Liver (tissue), 3 donors: ENCODE measurements at regions not wholly inside any gene's neighbourhood (a gene's known extent, or its start where the extent isn't known, plus 50 kb on each side); places are given as distances from the start of the nearest gene placed in this dataset.

Experiments used
- EGR1 ChIP-seq, 2 donors: IDR thresholded peaks; 2 replicates each; pipeline ENCODE4 v1.6.1; 2016 to 2018; ENCODE audit warnings: antibody characterized with exemption in 2 of 2, low read depth in 2 of 2
- RAD21 ChIP-seq, 2 donors: IDR thresholded peaks; 2 replicates each; pipeline ENCODE4 v1.6.1; 2016; ENCODE audit warnings: antibody characterized with exemption in 2 of 2, mild to moderate bottlenecking in 2 of 2
- SP1 ChIP-seq: IDR thresholded peaks from 2 replicates; pipeline ENCODE4 v1.6.1; 2018; ENCODE audit warnings: antibody characterized with exemption, mild to moderate bottlenecking
- TF ChIP-seq, protein P1 (sequence below): fragments of 150-350 bp; IDR thresholded peaks from 2 replicates; pipeline ENCODE4 v1.5.1; 2017; ENCODE audit warnings: improper control_type of control experiment, low read depth, low read length; ENCODE audit not compliant: missing input control
- donor health status: healthy.
- donor health status: healthy.

DNA sequence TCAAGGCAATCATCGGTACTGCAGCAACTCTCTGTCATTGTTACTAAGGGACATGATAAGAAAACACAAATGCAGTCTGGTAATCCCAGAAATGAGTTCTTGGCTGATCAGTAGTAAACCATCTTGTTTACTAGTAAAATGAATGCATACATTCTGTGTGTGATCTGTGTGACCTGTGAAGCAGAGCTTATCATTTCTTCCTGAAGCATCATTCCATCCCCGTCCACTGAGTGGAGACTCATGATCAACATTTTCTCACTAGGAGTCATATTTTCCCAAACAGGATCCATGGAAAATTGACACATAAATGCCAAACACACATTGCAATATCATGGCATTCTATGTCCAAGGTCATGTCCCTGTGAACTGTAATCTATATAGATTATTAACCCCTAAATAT, 226.1 kb downstream of the ANKRD50 start:
- TF ChIP-seq SP1 (no peak), RAD21 (IDR thresholded peaks at IDR 0.05) (peak; percentile 76 to 79), EGR1 (IDR thresholded peaks at IDR 0.05; ENCODE audit: low read depth in 2 of 2) (no peak)
- TF ChIP-seq, protein P1, sequence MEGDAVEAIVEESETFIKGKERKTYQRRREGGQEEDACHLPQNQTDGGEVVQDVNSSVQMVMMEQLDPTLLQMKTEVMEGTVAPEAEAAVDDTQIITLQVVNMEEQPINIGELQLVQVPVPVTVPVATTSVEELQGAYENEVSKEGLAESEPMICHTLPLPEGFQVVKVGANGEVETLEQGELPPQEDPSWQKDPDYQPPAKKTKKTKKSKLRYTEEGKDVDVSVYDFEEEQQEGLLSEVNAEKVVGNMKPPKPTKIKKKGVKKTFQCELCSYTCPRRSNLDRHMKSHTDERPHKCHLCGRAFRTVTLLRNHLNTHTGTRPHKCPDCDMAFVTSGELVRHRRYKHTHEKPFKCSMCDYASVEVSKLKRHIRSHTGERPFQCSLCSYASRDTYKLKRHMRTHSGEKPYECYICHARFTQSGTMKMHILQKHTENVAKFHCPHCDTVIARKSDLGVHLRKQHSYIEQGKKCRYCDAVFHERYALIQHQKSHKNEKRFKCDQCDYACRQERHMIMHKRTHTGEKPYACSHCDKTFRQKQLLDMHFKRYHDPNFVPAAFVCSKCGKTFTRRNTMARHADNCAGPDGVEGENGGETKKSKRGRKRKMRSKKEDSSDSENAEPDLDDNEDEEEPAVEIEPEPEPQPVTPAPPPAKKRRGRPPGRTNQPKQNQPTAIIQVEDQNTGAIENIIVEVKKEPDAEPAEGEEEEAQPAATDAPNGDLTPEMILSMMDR = peak; percentile 33
